H9 (cell line): ENCODE measurements at regions not wholly inside any gene's neighbourhood (a gene's known extent, or its start where the extent isn't known, plus 50 kb on each side); places are given as distances from the start of the nearest gene placed in this dataset.

ENCODE experiments used
- DNase-seq: peaks from one replicate; pipeline ENCODE4 v3.0.0-alpha.2; 2017
- H2AFZ ChIP-seq: one replicate; pipeline ENCODE4 v1.6.1; 2013; ENCODE audit warnings: mild to moderate bottlenecking, low read length, control low read depth, moderate library complexity
- H2AK5ac ChIP-seq: 2 replicates; pipeline ENCODE4 v1.6.1; 2013; ENCODE audit warnings: low read length, control low read depth, mixed read lengths; ENCODE audit not compliant: insufficient read length
- H2BK120ac ChIP-seq: one replicate; pipeline ENCODE4 v1.6.1; 2013; ENCODE audit warnings: low read depth, mild to moderate bottlenecking, low read length, control low read depth, inconsistent platforms; ENCODE audit not compliant: poor library complexity, severe bottlenecking
- H2BK12ac ChIP-seq: 2 replicates; pipeline ENCODE4 v1.6.1; 2013; ENCODE audit warnings: low read length, control low read depth, mixed read lengths, low read depth; ENCODE audit not compliant: insufficient read length
- H2BK15ac ChIP-seq: 2 replicates; pipeline ENCODE4 v1.6.1; 2013; ENCODE audit warnings: low read depth, low read length, control low read depth
- H2BK20ac ChIP-seq: one replicate; pipeline ENCODE4 v1.6.1; 2013; ENCODE audit warnings: low read depth, mild to moderate bottlenecking, low read length, control low read depth, inconsistent platforms; ENCODE audit not compliant: poor library complexity, severe bottlenecking
- H2BK5ac ChIP-seq: 2 replicates; pipeline ENCODE4 v1.6.1; 2013; ENCODE audit warnings: low read length, control low read depth, mixed read lengths; ENCODE audit not compliant: insufficient read length
- H3K14ac ChIP-seq: 2 replicates; pipeline ENCODE4 v1.6.1; 2013; ENCODE audit warnings: low read length, control low read depth; ENCODE audit not compliant: insufficient read depth
- H3K18ac ChIP-seq: 2 replicates; pipeline ENCODE4 v1.6.1; 2013; ENCODE audit warnings: low read depth, mild to moderate bottlenecking, mixed read lengths, low read length, control low read depth; ENCODE audit not compliant: insufficient read length
- H3K23ac ChIP-seq: 2 replicates; pipeline ENCODE4 v1.6.1; 2013; ENCODE audit warnings: low read length, control low read depth, mixed read lengths, low read depth; ENCODE audit not compliant: insufficient read length
- H3K23me2 ChIP-seq: 2 replicates; pipeline ENCODE4 v1.6.1; 2013; ENCODE audit warnings: low read depth, mild to moderate bottlenecking, mixed read lengths, low read length, control low read depth; ENCODE audit not compliant: insufficient read length, poor library complexity, severe bottlenecking
- H3K27ac ChIP-seq: 2 replicates; pipeline ENCODE4 v1.5.1; 2013; ENCODE audit warnings: low read length, control low read depth, mixed read lengths, low read depth; ENCODE audit not compliant: insufficient read length
- H3K27me3 ChIP-seq: 2 replicates; pipeline ENCODE4 v1.6.1; 2013; ENCODE audit warnings: low read length, control low read depth, inconsistent platforms; ENCODE audit not compliant: insufficient read depth
- H3K4ac ChIP-seq: 2 replicates; pipeline ENCODE4 v1.6.1; 2013; ENCODE audit warnings: low read depth, mild to moderate bottlenecking, control low read depth, inconsistent platforms, low read length, moderate library complexity
- H3K4me1 ChIP-seq: 2 replicates; pipeline ENCODE4 v1.6.1; 2013; ENCODE audit warnings: low read length, control low read depth, inconsistent platforms; ENCODE audit not compliant: insufficient read depth
- H3K4me2 ChIP-seq: 2 replicates; pipeline ENCODE4 v1.6.1; 2013; ENCODE audit warnings: low read length, control low read depth, mixed read lengths; ENCODE audit not compliant: insufficient read length, insufficient read depth
- H3K56ac ChIP-seq: 2 replicates; pipeline ENCODE4 v1.6.1; 2013; ENCODE audit warnings: low read depth, mild to moderate bottlenecking, mixed read lengths, low read length, control low read depth; ENCODE audit not compliant: insufficient read length
- H3K79me1 ChIP-seq: 2 replicates; pipeline ENCODE4 v1.6.1; 2013; ENCODE audit warnings: low read depth, mild to moderate bottlenecking, moderate library complexity, low read length, control low read depth, inconsistent platforms; ENCODE audit not compliant: insufficient read depth, poor library complexity, severe bottlenecking
- H3K79me2 ChIP-seq: 2 replicates; pipeline ENCODE4 v1.6.1; 2013; ENCODE audit warnings: low read length, control low read depth, inconsistent platforms; ENCODE audit not compliant: insufficient read depth
- H3K9ac ChIP-seq: 2 replicates; pipeline ENCODE4 v1.6.1; 2013; ENCODE audit warnings: low read length, control low read depth, mixed read lengths; ENCODE audit not compliant: insufficient read length; ENCODE audit errors: extremely low read depth
- H3K9me3 ChIP-seq: one replicate; pipeline ENCODE4 v1.6.1; 2013; ENCODE audit warnings: low read depth, low read length, inconsistent platforms; ENCODE audit not compliant: control insufficient read depth
- H3T11ph ChIP-seq: one replicate; pipeline ENCODE4 v1.6.1; 2013; ENCODE audit warnings: mild to moderate bottlenecking, low read length, control low read depth, inconsistent platforms
- H4K20me1 ChIP-seq: one replicate; pipeline ENCODE4 v1.6.1; 2013; ENCODE audit not compliant: control insufficient read depth, insufficient read length, insufficient read depth
- H4K5ac ChIP-seq: 2 replicates; pipeline ENCODE4 v1.6.1; 2013; ENCODE audit warnings: low read depth, mild to moderate bottlenecking, mixed read lengths, low read length, control low read depth; ENCODE audit not compliant: insufficient read length
- H4K8ac ChIP-seq: replicated peaks from 2 replicates; pipeline ENCODE4 v1.6.1; 2013; ENCODE audit warnings: low read length, control low read depth, mixed read lengths, low read depth; ENCODE audit not compliant: insufficient read length
- H4K91ac ChIP-seq: 2 replicates; pipeline ENCODE4 v1.6.1; 2013; ENCODE audit warnings: low read depth, mild to moderate bottlenecking, moderate library complexity, mixed read lengths, low read length, control low read depth; ENCODE audit not compliant: insufficient read length
- H3K27ac Mint-ChIP-seq, 3 experiments: 2 replicates in 2 of 3; 3 replicates in 1 of 3; pipeline ENCODE4 v1.8.0; 2020 to 2021; ENCODE audit warnings: mixed read lengths in 3 of 3, mild to moderate bottlenecking in 1 of 3, moderate library complexity in 1 of 3
- H3K27me3 Mint-ChIP-seq: 2 replicates; pipeline ENCODE4 v1.8.0; 2021; ENCODE audit warnings: low read depth, mild to moderate bottlenecking, moderate library complexity, mixed read lengths
- H3K36me3 Mint-ChIP-seq, 3 experiments: 2 replicates in 2 of 3; 3 replicates in 1 of 3; pipeline ENCODE4 v1.8.0; 2020 to 2021; ENCODE audit warnings: low read depth in 3 of 3, mixed read lengths in 3 of 3; ENCODE audit not compliant: insufficient read depth in 1 of 3
- H3K4me1 Mint-ChIP-seq, 2 experiments: 2 replicates each; pipeline ENCODE4 v1.8.0; 2020; ENCODE audit warnings: mixed read lengths in 2 of 2
- H3K4me3 Mint-ChIP-seq, 2 experiments: 2 replicates in 1 of 2; 3 replicates in 1 of 2; pipeline ENCODE4 v1.8.0; 2020 to 2021; ENCODE audit warnings: mild to moderate bottlenecking in 2 of 2, mixed read lengths in 2 of 2, moderate library complexity in 1 of 2
- H3K9me3 Mint-ChIP-seq, 2 experiments: 2 replicates in 1 of 2; 3 replicates in 1 of 2; pipeline ENCODE4 v1.8.0; 2020; ENCODE audit warnings: mild to moderate bottlenecking in 2 of 2, mixed read lengths in 2 of 2, moderate library complexity in 1 of 2
- CTCF ChIP-seq: fragments of 200-600 bp; sonication (generic); conservative IDR thresholded peaks from 3 replicates; pipeline ENCODE4 v1.8.0; 2021; ENCODE audit warnings: antibody characterized with exemption, mild to moderate bottlenecking
- WGBS: extraction: QIAGEN DNeasy Blood & Tissue Kit; methylation state at CpG from one replicate; pipeline ENCODE4 v1.1.7; 2013; ENCODE audit warnings: missing lambda C conversion rate, low lambda C conversion rate, mixed read lengths; ENCODE audit not compliant: insufficient read length; ENCODE audit errors: extremely low coverage; 5-methylcytosine and 5-hydroxymethylcytosine counted together

DNA sequence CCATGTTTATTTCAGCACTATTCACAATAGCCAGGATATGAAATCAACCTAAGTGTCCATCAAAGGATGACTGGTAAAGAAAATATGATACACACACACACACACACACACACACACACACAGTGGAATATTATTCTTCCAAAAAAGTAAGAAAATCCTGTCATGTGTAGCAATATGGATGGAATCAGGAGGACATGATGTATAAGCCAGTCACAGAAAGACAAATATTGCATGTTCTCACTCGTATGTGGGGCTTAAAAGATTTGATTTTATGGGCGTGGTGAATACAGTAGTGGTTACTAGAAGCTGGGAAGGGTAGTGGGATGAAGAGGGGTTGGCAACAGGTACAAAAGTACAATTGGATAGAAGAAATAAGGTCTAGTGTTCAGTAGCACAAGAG, 207.0 kb upstream of the PRDM1 start:
- H3K4ac ChIP-seq: no peak overlapping the region
- H3K4me3 Mint-ChIP-seq: no peak overlapping the region

More for the DNA sequence above, 207.0 kb upstream of the PRDM1 start:
- Histone ChIP-seq H3K18ac (no peak overlapping the region), H4K91ac (no peak overlapping the region), H3K56ac (no peak overlapping the region), H2BK5ac (no peak overlapping the region), H3K79me2 (no peaks in the 10 kb centered on the region), H2AFZ (no peak overlapping the region), H4K5ac (no peak overlapping the region), H2BK20ac (no peak overlapping the region), H3K9me3 (no peaks in the 10 kb centered on the region), H3K4me2 (no peak overlapping the region), H3K27ac (no peak overlapping the region), H3K4me1 (no peaks in the 10 kb centered on the region), H2BK15ac (no peak overlapping the region), H3K79me1 (no peaks in the 10 kb centered on the region), H2BK12ac (no peak overlapping the region), H3T11ph (no peak overlapping the region), H2BK120ac (no peak overlapping the region), H3K14ac (no peak overlapping the region), H3K23ac (no peak overlapping the region), H3K9ac (no peak overlapping the region), H3K23me2 (no peaks in the 10 kb centered on the region), H2AK5ac (no peak overlapping the region), H3K27me3 (no peaks in the 10 kb centered on the region), H4K20me1 (no peaks in the 10 kb centered on the region), H4K8ac (no peak overlapping the region)
- Mint-ChIP-seq H3K4me1 (peaks cover 2 to 8% of the 10 kb centered on the region in 2 experiments; a peak in 1 of 4 replicates), H3K27me3 (no peaks in the 10 kb centered on the region; the same call in 1 of the 2 replicates), H3K36me3 (no peaks in the 10 kb centered on the region), H3K9me3 (no peaks in the 10 kb centered on the region), H3K27ac (no peak overlapping the region; a peak in 1 of 7 replicates)
- no peak for DNase-seq
- WGBS: no CpG with 5 or more reads among the region's 2 CpGs
- no peak for TF ChIP-seq CTCF
